Activated CD4-positive, alpha-beta T cell treated with anti-CD3 and anti-CD28 coated beads, Interleukin-2, amount 10 ng/mL, durations not matched to agents 24 days and 14 days (primary cell): ENCODE measurements at regions not wholly inside any gene's neighbourhood (a gene's known extent, or its start where the extent isn't known, plus 50 kb on each side); places are given as distances from the start of the nearest gene placed in this dataset.
"Not testable (repeated sequence)": the region's sequence is repeated elsewhere in the genome, so short reads cannot be mapped to it uniquely, and the experiment has no call there.

Experiments
- DNase-seq: peaks from one replicate; pipeline ENCODE4 v3.0.0; 2022
- H3K27ac Mint-ChIP-seq: one replicate; pipeline ENCODE4 v1.8.0; 2022; ENCODE audit warnings: mild to moderate bottlenecking, mixed read lengths
- H3K27me3 Mint-ChIP-seq: one replicate; pipeline ENCODE4 v1.8.0; 2022; ENCODE audit warnings: mixed read lengths
- H3K36me3 Mint-ChIP-seq: one replicate; pipeline ENCODE4 v1.8.0; 2022; ENCODE audit warnings: low read depth, mild to moderate bottlenecking, mixed read lengths
- H3K4me1 Mint-ChIP-seq: one replicate; pipeline ENCODE4 v1.8.0; 2021; ENCODE audit warnings: mixed read lengths
- H3K4me3 Mint-ChIP-seq: one replicate; pipeline ENCODE4 v1.8.0; 2022; ENCODE audit warnings: mild to moderate bottlenecking, moderate library complexity, mixed read lengths
- H3K9me3 Mint-ChIP-seq: one replicate; pipeline ENCODE4 v1.8.0; 2021; ENCODE audit warnings: mixed read lengths
- intact Hi-C: fragments of 100-400 bp; cut with micrococcal nuclease; formaldehyde crosslinking; loops from one replicate; pipeline ENCODE4 v1.15.1; 2023

DNA sequence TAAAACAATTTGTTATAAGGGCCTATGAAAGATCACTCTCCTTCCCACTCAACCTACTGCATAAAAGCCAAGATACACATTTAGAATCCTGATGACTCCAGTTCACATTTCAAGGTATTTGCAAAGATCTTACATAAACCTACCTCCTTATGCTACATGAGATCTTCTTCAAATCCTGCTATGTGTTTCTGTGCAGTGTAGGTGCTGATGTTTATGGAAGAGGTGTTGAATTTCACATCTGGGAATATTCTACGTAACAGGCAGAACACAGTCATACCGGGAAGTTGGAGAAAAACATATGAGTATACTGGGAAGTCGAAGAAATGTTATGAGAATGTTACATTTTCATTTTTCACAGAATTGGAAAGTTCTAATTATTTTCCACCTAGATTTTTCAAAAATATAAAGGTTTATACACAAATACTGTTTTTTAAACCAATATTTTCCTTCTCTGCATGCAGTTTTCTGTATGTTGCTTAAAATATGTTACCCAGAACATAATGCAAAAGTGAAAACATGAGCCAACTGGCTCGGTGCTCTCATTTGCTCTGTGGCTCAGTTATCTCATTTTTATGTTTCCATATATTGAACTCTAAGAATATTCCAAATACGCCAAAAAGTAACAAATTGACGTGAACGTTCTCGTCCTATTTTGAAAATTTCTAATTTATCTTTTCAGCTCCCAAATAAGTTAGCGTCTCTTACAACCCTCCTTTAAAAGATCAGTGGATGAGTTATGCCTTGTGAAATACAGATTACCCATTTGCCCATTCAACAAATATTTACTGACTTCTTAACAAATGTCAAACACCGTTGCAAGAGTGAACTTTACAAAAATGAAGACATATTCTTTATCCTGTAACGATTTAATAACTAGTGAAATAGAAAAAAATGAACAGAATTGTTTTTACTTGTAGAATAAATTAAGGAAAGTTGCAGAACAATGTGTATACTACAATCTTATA lies 899.3 kb downstream of the STIM2 start:
- no peaks in the 10 kb centered on the region for H3K9me3 Mint-ChIP-seq
- no peaks in the 10 kb centered on the region for H3K4me1 Mint-ChIP-seq
- no peak for DNase-seq
- no peak overlapping the region for H3K27ac Mint-ChIP-seq
- no peak overlapping the region for H3K4me3 Mint-ChIP-seq
- intact Hi-C loops: no loop called here
- no peaks in the 10 kb centered on the region for H3K27me3 Mint-ChIP-seq
- H3K36me3 Mint-ChIP-seq: no peaks in the 10 kb centered on the region

GRCh38 chr4:27763830-27764525 lies 903.3 kb downstream of the STIM2 start:
- H3K4me3 Mint-ChIP-seq: no peak overlapping the region

DNA sequence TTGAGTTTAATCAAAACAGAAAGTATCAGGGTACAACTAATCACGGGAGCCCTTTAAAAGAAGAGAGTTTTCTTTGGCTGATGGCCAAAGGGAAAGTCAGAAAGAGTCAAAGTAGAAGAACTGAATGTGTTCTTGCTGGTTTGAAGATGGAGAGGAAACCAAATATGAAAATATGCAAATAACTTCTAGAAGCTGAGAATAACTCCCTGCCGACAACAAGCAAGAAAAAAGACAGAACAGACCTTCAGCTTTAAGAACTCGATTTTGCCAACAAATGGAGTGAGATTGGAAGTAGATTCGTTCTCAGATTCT lies 903.8 kb downstream of the STIM2 start:
- H3K36me3 Mint-ChIP-seq: no peaks in the 10 kb centered on the region
- no peak for DNase-seq
- intact Hi-C loops: no loop called here
- no peak overlapping the region for H3K4me3 Mint-ChIP-seq
- H3K27ac Mint-ChIP-seq: no peak overlapping the region
- no peaks in the 10 kb centered on the region for H3K27me3 Mint-ChIP-seq
- no peaks in the 10 kb centered on the region for H3K4me1 Mint-ChIP-seq
- H3K9me3 Mint-ChIP-seq: no peaks in the 10 kb centered on the region

More at GRCh38 chr4:27763830-27764525, 903.3 kb downstream of the STIM2 start:
- Mint-ChIP-seq H3K9me3 (no peaks in the 10 kb centered on the region), H3K27ac (no peak overlapping the region), H3K4me1 (no peaks in the 10 kb centered on the region), H3K36me3 (no peaks in the 10 kb centered on the region), H3K27me3 (no peaks in the 10 kb centered on the region)
- intact Hi-C loops: no loop called here
- DNase-seq: no peak

GRCh38 chr4:27770895-27771294 lies 910.3 kb downstream of the STIM2 start:
- no peak overlapping the region for H3K4me3 Mint-ChIP-seq
- no peaks in the 10 kb centered on the region for H3K27me3 Mint-ChIP-seq
- intact Hi-C loops: no loop called here
- H3K4me1 Mint-ChIP-seq: no peaks in the 10 kb centered on the region
- no peaks in the 10 kb centered on the region for H3K9me3 Mint-ChIP-seq
- DNase-seq: no peak
- H3K27ac Mint-ChIP-seq: no peak overlapping the region
- H3K36me3 Mint-ChIP-seq: no peaks in the 10 kb centered on the region

DNA sequence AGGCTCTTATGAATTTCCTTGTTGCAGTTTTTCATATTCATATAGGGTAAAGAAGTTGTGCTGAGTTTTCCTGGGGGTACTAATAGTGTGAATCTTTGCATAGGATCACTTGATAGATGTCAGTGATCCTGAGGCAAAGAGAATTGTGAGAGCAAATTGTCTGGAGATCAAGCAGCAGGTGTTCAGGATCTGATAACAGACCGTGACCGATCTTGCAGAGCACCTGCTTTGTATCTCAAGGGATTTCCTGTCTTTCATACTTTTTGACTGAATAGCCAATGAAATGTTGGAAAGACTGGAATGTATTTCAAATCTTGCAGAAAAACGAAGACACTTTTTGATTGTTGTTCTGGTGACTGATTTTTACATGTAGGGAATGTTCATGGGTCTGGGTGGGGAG lies 914.5 kb downstream of the STIM2 start:
- Mint-ChIP-seq H3K4me3 (no peak overlapping the region), H3K27me3 (no peaks in the 10 kb centered on the region), H3K27ac (no peak overlapping the region), H3K4me1 (no peaks in the 10 kb centered on the region), H3K9me3 (no peaks in the 10 kb centered on the region), H3K36me3 (no peaks in the 10 kb centered on the region)
- DNase-seq: no peak
- intact Hi-C loops: no loop called here

- Mint-ChIP-seq H3K27me3 (no peaks in the 10 kb centered on the region), H3K36me3 (no peaks in the 10 kb centered on the region), H3K9me3 (no peaks in the 10 kb centered on the region), H3K4me1 (no peaks in the 10 kb centered on the region), H3K27ac (no peak overlapping the region), H3K4me3 (no peak overlapping the region)
- intact Hi-C loops: no loop called here
- no peak for DNase-seq
These were observed 919.2 kb downstream of the STIM2 start for GRCh38 chr4:27779827-27780226.

DNA sequence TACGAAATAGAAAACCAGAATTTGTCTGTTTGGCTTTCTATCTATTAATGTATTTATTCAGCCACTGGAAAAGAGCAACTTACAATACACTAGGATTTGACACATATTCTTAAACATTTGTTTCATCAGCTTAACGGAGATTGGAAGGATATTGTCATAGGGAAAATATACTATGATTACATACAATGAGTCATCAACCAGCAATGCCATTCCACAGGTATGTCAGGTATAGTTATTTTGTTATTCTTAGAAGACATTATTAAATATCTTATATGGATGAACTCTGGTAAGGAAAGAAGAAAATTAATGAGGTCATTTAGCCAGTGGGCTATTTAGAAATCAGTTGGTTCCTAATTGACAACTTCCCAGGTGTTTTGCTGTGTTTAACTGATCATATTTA lies 926.6 kb downstream of the STIM2 start:
- no peaks in the 10 kb centered on the region for H3K27me3 Mint-ChIP-seq
- H3K4me1 Mint-ChIP-seq: no peaks in the 10 kb centered on the region
- intact Hi-C loops: no loop called here
- no peaks in the 10 kb centered on the region for H3K36me3 Mint-ChIP-seq
- H3K4me3 Mint-ChIP-seq: no peak overlapping the region
- no peak overlapping the region for H3K27ac Mint-ChIP-seq
- H3K9me3 Mint-ChIP-seq: no peaks in the 10 kb centered on the region
- no peak for DNase-seq

DNA sequence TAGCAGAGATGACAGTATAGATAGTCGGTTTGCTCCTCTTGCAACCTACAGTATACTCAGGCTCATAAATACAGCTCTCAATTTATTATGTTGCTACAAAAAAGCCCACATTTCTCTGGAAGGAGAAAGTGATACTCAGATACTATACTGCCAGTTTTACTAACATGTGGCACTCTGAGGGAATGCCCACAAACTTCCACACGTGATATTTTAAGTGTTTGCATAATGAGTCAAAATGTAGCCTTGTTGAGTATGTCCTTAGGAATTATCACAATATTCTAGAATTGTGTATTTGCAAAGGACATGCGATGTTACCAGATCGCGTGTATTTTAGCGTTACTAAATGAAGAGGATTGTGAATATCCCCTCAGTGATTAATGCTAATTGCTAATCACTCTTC lies 929.1 kb downstream of the STIM2 start:
- intact Hi-C loops: no loop called here
- H3K27me3 Mint-ChIP-seq: no peaks in the 10 kb centered on the region
- H3K4me1 Mint-ChIP-seq: no peaks in the 10 kb centered on the region
- H3K9me3 Mint-ChIP-seq: no peaks in the 10 kb centered on the region
- H3K27ac Mint-ChIP-seq: no peak overlapping the region
- no peak for DNase-seq
- H3K4me3 Mint-ChIP-seq: no peak overlapping the region
- no peaks in the 10 kb centered on the region for H3K36me3 Mint-ChIP-seq

DNA sequence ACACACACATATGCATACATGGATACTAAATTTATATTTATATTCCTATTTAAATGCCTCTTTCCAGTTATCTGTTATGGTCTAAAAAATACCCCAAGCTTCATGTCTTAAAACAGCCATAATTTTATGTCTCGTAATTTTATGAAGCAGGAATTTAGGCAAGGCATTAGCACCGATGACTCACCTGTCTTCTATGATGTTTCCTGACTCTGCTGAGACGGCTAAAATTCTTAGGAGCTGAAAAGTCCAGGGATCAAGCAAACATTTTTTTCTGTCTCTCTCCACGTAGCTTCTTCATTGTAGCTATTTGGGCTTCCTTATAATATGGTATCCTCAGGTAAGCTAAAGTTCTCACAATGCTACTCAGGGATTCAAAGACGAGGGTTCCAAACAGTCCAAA lies 930.3 kb downstream of the STIM2 start:
- intact Hi-C loops: no loop called here
- DNase-seq: no peak
- Mint-ChIP-seq H3K27me3 (no peaks in the 10 kb centered on the region), H3K36me3 (no peaks in the 10 kb centered on the region), H3K4me3 (no peak overlapping the region), H3K4me1 (no peaks in the 10 kb centered on the region), H3K9me3 (no peaks in the 10 kb centered on the region), H3K27ac (no peak overlapping the region)

GRCh38 chr4:27791640-27792039 lies 931.0 kb downstream of the STIM2 start:
- H3K9me3 Mint-ChIP-seq: no peaks in the 10 kb centered on the region
- no peaks in the 10 kb centered on the region for H3K36me3 Mint-ChIP-seq
- intact Hi-C loops: no loop called here
- no peaks in the 10 kb centered on the region for H3K4me1 Mint-ChIP-seq
- H3K27me3 Mint-ChIP-seq: no peaks in the 10 kb centered on the region
- H3K27ac Mint-ChIP-seq: no peak overlapping the region
- H3K4me3 Mint-ChIP-seq: no peak overlapping the region
- DNase-seq: no peak

DNA sequence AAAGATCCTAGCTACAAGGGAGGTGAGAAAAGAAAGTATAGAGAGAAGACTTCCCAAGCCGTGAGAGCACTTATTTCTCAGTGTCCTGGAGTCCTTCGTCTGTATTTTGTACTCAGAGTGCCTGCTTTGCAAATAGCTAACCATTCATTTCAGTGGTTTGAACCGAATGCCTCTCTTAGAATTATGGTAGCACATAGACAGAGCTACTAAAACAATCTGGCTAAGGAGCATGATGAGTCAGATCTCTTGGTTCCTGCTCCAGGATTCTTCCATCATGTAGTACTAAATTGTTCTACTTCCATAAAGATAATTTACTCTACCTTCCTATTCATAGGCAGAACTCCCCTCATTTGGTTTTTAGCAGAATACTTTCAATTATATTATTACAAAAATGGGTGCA lies 946.6 kb downstream of the STIM2 start:
- H3K27ac Mint-ChIP-seq: no peak overlapping the region
- intact Hi-C loops: no loop called here
- DNase-seq: no peak
- no peaks in the 10 kb centered on the region for H3K4me1 Mint-ChIP-seq
- H3K27me3 Mint-ChIP-seq: no peaks in the 10 kb centered on the region
- no peaks in the 10 kb centered on the region for H3K36me3 Mint-ChIP-seq
- H3K4me3 Mint-ChIP-seq: no peak overlapping the region
- peaks cover 10% of the 10 kb centered on the region for H3K9me3 Mint-ChIP-seq

DNA sequence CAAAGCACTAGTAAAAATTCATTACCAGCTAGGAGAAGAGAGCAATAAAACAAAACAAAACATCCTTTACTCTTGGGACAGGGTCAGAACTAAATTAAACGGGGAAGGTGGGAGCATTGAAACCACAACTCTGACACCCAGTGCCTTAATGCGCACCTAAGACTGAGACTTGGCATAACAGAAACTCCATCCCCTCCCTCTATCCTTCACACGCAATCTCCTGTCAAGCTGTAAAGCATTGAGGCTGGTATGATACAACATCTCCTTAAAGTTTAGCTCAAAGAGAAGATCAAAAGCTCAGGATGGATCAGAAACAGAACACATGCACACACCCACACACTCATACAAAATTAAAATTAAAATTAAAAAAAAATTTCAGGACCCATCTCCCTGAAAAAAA lies 951.3 kb downstream of the STIM2 start:
- H3K4me1 Mint-ChIP-seq: peaks cover 2% of the 10 kb centered on the region
- no peaks in the 10 kb centered on the region for H3K36me3 Mint-ChIP-seq
- no peak overlapping the region for H3K4me3 Mint-ChIP-seq
- DNase-seq: no peak
- peaks cover 10% of the 10 kb centered on the region for H3K9me3 Mint-ChIP-seq
- H3K27me3 Mint-ChIP-seq: no peaks in the 10 kb centered on the region
- intact Hi-C loops: no loop called here
- no peak overlapping the region for H3K27ac Mint-ChIP-seq

GRCh38 chr4:27813226-27813625 lies 952.6 kb downstream of the STIM2 start:
- H3K36me3 Mint-ChIP-seq, H3K4me3 Mint-ChIP-seq, DNase-seq, H3K4me1 Mint-ChIP-seq, H3K27ac Mint-ChIP-seq, intact Hi-C loops, H3K27me3 Mint-ChIP-seq: not testable (repeated sequence)
- H3K9me3 Mint-ChIP-seq: peaks cover 10% of the 10 kb centered on the region

DNA sequence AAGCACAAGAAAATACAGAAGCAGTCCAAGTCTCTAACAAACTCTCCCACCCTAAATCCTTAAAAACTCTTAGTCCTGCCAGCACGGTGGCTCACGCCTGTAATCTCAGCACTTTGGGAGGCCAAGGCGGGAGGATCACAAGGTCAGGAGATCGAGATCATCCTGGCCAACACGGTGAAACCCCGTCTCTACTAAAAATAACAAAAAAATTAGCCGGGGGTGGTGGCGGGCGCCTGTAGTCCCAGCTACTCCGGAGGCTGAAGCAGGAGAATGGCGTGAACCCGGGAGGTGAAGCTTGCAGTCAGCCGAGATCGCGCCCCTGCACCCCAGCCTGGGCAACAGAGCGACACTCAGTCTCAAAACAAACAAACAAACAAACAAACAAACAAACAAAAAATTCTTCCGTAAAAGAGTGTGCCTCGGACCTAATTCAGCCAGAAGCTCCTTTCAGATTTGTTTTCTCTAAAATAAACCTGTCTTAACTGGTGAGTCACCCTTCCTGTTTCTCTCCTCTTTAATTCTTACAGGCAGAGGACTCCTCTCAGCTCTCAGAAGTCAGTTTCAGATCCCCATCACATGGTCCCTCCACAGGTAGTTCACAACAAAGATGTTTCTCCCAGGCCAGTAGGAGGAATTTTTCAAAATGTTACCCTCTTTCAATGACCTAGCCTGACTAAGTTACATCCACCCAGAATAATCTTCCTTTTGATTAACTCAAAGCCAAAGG lies 953.2 kb downstream of the STIM2 start:
- intact Hi-C loops, DNase-seq, H3K36me3 Mint-ChIP-seq, H3K27ac Mint-ChIP-seq, H3K4me3 Mint-ChIP-seq, H3K9me3 Mint-ChIP-seq, H3K4me1 Mint-ChIP-seq, H3K27me3 Mint-ChIP-seq: not testable (repeated sequence)
